ENCODE measurements at regions not wholly inside any gene's neighbourhood (a gene's known extent, or its start where the extent isn't known, plus 50 kb on each side); places are given as distances from the start of the nearest gene placed in this dataset.

- TF ChIP-seq POLR2A (IDR thresholded peaks at IDR 0.05) (no peak), CTCF (IDR thresholded peaks at IDR 0.05) (no peak)
- no peak overlapping the region for H3K4me3 ChIP-seq
- no peaks in the 10 kb centered on the region for H3K4me1 ChIP-seq
- no peak overlapping the region for H3K27ac ChIP-seq
- no peaks in the 10 kb centered on the region for H3K9me3 ChIP-seq
- no peak for DNase-seq
- H3K27me3 ChIP-seq = no peaks in the 10 kb centered on the region
- no peaks in the 10 kb centered on the region for H3K36me3 ChIP-seq
Observed at GRCh38 chr18:57243624-57244179, 96.8 kb downstream of the BOD1L2 start.

- no peak for DNase-seq
- H3K36me3 ChIP-seq = no peaks in the 10 kb centered on the region
- TF ChIP-seq POLR2A (IDR thresholded peaks at IDR 0.05) = no peak
- no peak overlapping the region for H3K4me3 ChIP-seq
- no peaks in the 10 kb centered on the region for H3K9me3 ChIP-seq
- H3K4me1 ChIP-seq = no peaks in the 10 kb centered on the region
- no peak overlapping the region for H3K27ac ChIP-seq
- no peaks in the 10 kb centered on the region for H3K27me3 ChIP-seq
Observed at GRCh38 chr18:57249179-57249578, 102.3 kb downstream of the BOD1L2 start.

DNA sequence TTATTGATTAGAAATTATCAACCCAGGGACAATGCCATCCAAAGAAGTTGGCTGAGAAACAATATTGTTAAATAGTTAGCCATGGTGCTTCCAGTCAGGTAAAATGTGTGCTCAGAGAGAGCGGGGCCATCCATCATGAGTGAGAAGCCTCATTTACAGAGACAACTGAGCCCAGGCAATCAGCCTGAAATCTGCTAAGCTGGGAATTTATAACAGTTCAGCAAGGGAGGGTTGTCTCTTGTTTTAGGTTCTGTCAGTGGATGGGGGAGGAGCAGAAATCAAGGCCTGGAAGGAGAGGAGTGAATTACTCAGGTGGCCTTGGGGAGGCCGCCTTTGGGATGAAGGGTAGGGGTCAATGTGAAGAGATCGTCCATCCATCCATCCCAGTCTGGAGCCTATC, 102.5 kb upstream of the ST8SIA3 start:
- Histone ChIP-seq H3K27me3 (no peaks in the 10 kb centered on the region), H3K9me3 (no peaks in the 10 kb centered on the region), H3K4me1 (no peaks in the 10 kb centered on the region), H3K4me3 (no peak overlapping the region), H3K27ac (no peak overlapping the region), H3K36me3 (no peaks in the 10 kb centered on the region)
- DNase-seq = no peak
- TF ChIP-seq CTCF (IDR thresholded peaks at IDR 0.05) (no peak), POLR2A (IDR thresholded peaks at IDR 0.05) (no peak)

DNA sequence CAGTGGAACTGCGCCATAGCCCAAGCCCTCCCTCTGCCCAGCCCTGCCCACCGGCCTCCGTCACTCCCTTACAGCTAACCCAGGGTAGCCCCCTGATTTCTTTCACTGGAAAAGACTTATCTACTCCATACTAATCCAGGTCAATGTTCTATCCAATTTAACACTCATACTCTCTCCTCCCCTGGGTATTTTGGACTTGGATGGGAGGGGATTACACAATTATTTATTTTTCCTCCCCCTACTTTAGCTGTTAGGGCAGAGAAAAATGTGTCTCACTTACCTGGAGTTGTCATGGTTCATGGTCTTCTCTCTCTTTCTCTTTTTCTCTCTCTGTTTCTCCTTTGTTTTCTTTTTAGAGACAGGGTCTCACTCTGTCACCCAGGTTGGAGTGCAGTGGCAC, 100.6 kb upstream of the ST8SIA3 start:
- H3K9me3 ChIP-seq = no peaks in the 10 kb centered on the region
- DNase-seq = no peak
- H3K36me3 ChIP-seq = no peaks in the 10 kb centered on the region
- no peak overlapping the region for H3K4me3 ChIP-seq
- no peaks in the 10 kb centered on the region for H3K4me1 ChIP-seq
- no peak overlapping the region for H3K27ac ChIP-seq
- H3K27me3 ChIP-seq = no peaks in the 10 kb centered on the region
- TF ChIP-seq CTCF (IDR thresholded peaks at IDR 0.05) (no peak), POLR2A (IDR thresholded peaks at IDR 0.05) (no peak)

GRCh38 chr18:57253903-57254302, 98.5 kb upstream of the ST8SIA3 start:
- TF ChIP-seq CTCF (IDR thresholded peaks at IDR 0.05) (no peak), POLR2A (IDR thresholded peaks at IDR 0.05) (no peak)
- H3K4me3 ChIP-seq = no peak overlapping the region
- no peak overlapping the region for H3K27ac ChIP-seq
- no peaks in the 10 kb centered on the region for H3K27me3 ChIP-seq
- no peaks in the 10 kb centered on the region for H3K36me3 ChIP-seq
- DNase-seq = no peak
- no peaks in the 10 kb centered on the region for H3K4me1 ChIP-seq
- no peaks in the 10 kb centered on the region for H3K9me3 ChIP-seq

DNA sequence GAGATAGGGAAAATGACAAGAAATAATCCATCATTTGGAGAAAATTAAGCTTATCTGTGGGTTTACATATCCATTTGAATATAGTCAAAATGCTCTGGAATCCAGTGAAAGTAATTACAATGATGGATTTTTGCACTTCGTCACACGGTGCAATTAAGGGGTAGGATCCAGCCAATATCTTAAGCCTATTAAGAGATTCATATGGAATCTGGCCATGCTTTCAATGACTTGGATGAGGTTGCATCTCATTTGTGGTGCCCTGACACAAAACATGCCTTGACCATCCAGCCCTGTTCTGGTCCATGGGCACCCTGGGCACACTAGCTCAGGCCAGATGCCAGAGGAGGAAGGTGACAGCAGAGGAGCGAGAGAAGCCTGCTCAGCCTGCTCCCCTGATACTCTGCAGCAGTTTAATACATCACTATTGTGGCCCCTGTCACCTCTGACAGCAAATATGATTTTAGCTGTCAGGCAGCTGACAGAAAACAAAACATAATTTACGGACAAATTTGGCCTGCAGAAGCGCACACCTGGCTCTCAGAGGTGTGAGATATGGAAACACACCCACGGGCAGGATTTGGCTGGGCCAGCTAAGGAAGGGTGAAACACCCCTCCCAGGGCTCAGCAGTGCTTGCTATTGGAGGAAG, 94.1 kb upstream of the ST8SIA3 start:
- Histone ChIP-seq H3K4me3 (no peak overlapping the region), H3K4me1 (no peaks in the 10 kb centered on the region), H3K36me3 (no peaks in the 10 kb centered on the region), H3K27me3 (no peaks in the 10 kb centered on the region), H3K9me3 (no peaks in the 10 kb centered on the region), H3K27ac (no peak overlapping the region)
- DNase-seq = no peak
- TF ChIP-seq POLR2A (IDR thresholded peaks at IDR 0.05) = no peak
- no peak for TF ChIP-seq CTCF (IDR thresholded peaks at IDR 0.05)
